ENCODE measurements at regions not wholly inside any gene's neighbourhood (a gene's known extent, or its start where the extent isn't known, plus 50 kb on each side); places are given as distances from the start of the nearest gene placed in this dataset.

DNA sequence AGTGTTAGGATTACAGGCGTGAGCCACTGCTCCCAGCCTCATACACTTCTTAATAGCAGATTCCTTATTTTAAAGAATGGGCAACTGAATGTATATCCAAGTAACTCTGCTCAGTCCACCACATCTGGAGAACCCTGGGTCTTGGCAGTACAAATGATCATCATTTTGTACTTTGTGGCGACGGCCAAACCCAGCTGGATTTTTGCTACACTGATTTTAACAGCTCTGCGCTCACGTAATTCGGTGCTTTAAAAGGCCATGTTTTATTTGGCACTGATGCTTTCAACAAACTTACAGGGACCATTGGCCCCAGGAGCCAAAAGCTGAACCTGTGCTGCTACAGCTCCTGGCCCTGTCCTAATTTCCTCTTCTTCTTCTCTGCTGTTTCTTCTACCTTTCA is 60.8 kb upstream of the PDE3B start:
- Histone ChIP-seq H3K4me1 (ENCODE audit: control insufficient read depth in 1 of 2, insufficient read depth in 2 of 2, low read length in 2 of 2) (peaks cover 0 to 9% of the 10 kb centered on the region in 2 experiments; a peak in 2 of 4 replicates), H3K27me3 (ENCODE audit: insufficient read depth, low read length) (no peaks in the 10 kb centered on the region), H2AFZ (ENCODE audit: low read depth, low read length, poor library complexity, severe bottlenecking) (no peak overlapping the region), H3K4me3 (replicated peaks in 1 of 2; ENCODE audit: low read depth in 1 of 2, low read length in 2 of 2) (no peak overlapping the region), H3K9me2 (ENCODE audit: insufficient read depth) (no peaks in the 10 kb centered on the region), H4K20me1 (ENCODE audit: insufficient read depth) (no peaks in the 10 kb centered on the region), H3K27ac (ENCODE audit: low read depth, low read length) (no peak overlapping the region), H3K36me3 (ENCODE audit: control insufficient read depth in 1 of 2, insufficient read depth in 2 of 2, low read length in 2 of 2) (no peaks in the 10 kb centered on the region), H3K79me2 (ENCODE audit: insufficient read depth, low read length) (no peaks in the 10 kb centered on the region), H3K9me3 (ENCODE audit: control insufficient read depth in 1 of 2, insufficient read depth in 1 of 2, low read depth in 1 of 2, low read length in 2 of 2) (no peaks in the 10 kb centered on the region), H3K9ac (ENCODE audit: low read length) (no peak overlapping the region), H3K4me2 (ENCODE audit: low read length) (no peak overlapping the region)
- CTCF ChIA-PET, result no interaction called here
- RAD21 ChIA-PET (ENCODE audit: low non-redundant PET in 1 of 2, low total read pairs in 2 of 2, uncharacterized antibody in 2 of 2, unreplicated experiment in 2 of 2), result no interaction called here
- intact Hi-C loops (cut with micrococcal nuclease), result no loop called here
- POLR2A ChIA-PET, result no interaction called here
- TF ChIP-seq, protein P1, sequence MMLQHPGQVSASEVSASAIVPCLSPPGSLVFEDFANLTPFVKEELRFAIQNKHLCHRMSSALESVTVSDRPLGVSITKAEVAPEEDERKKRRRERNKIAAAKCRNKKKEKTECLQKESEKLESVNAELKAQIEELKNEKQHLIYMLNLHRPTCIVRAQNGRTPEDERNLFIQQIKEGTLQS (IDR thresholded peaks at IDR 0.05), result no peak
- TF ChIP-seq SRF (IDR thresholded peaks at IDR 0.05; ENCODE audit: low read depth) (no peak), POLR2AphosphoS5 (IDR thresholded peaks at IDR 0.05; ENCODE audit: low read depth, low read length) (no peak), CBX3 (IDR thresholded peaks at IDR 0.05; ENCODE audit: low read depth) (no peak), RAD21 (IDR thresholded peaks at IDR 0.05; ENCODE audit: low read depth) (no peak), JUND (IDR thresholded peaks at IDR 0.05) (no peak)
- DNase-seq (ENCODE audit: low read depth, low spot score), result no peak
- no peak for ATAC-seq
- no TSS peak for BruUV-seq (replicated peaks)

DNA sequence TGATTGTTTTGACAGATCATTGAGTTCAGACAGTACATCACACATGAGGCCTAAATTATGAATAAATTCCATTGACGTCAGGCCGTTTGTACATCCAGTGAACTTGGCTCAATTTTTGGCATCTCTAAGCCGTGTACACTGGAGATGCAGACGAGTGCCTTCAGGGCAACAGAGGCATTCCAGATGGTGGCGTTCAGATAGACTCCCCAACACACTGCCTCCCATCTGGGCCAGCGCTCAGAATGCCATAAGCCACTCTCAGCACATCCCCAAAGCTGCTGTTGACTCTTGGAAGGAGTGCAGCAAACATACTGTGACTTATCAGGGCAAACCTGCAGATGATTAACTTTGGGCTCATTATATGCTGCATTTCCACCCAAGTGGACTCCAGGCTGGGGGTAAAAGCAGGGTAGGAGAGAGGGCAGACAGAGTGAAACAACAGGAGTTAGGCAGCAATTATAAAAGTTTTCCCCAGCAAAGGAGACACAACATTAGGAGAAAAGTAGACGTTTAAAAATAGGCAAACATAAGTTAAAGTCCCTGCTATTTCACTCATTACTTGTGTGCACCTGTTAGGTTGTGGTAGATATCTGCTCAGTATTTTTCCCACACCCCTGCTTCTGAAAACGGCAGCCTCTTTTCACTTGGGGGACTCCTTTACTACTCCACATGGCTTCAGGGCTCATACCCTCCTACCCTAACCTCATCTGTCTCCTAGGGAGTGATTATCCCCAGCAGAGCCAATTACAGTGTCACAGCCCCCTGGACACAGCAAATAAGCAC is 60.2 kb upstream of the PDE3B start:
- Histone ChIP-seq H3K4me2 (ENCODE audit: low read length) (no peak overlapping the region), H3K27me3 (ENCODE audit: insufficient read depth, low read length) (no peaks in the 10 kb centered on the region), H3K27ac (ENCODE audit: low read depth, low read length) (no peak overlapping the region), H3K9ac (ENCODE audit: low read length) (no peak overlapping the region), H3K36me3 (ENCODE audit: control insufficient read depth in 1 of 2, insufficient read depth in 2 of 2, low read length in 2 of 2) (no peaks in the 10 kb centered on the region), H3K9me2 (ENCODE audit: insufficient read depth) (no peaks in the 10 kb centered on the region), H4K20me1 (ENCODE audit: insufficient read depth) (no peaks in the 10 kb centered on the region), H3K4me1 (ENCODE audit: control insufficient read depth in 1 of 2, insufficient read depth in 2 of 2, low read length in 2 of 2) (peaks cover 0 to 7% of the 10 kb centered on the region in 2 experiments; a peak in 2 of 4 replicates), H3K4me3 (replicated peaks in 1 of 2; ENCODE audit: low read depth in 1 of 2, low read length in 2 of 2) (no peak overlapping the region), H3K79me2 (ENCODE audit: insufficient read depth, low read length) (no peaks in the 10 kb centered on the region), H2AFZ (ENCODE audit: low read depth, low read length, poor library complexity, severe bottlenecking) (no peak overlapping the region), H3K9me3 (ENCODE audit: control insufficient read depth in 1 of 2, insufficient read depth in 1 of 2, low read depth in 1 of 2, low read length in 2 of 2) (no peaks in the 10 kb centered on the region)
- BruUV-seq (replicated peaks), result no TSS peak
- DNase-seq (ENCODE audit: low read depth, low spot score) (no peak), ATAC-seq (no peak)
- intact Hi-C loops (cut with micrococcal nuclease), result no loop called here
- ChIA-PET RAD21 (ENCODE audit: low non-redundant PET in 1 of 2, low total read pairs in 2 of 2, uncharacterized antibody in 2 of 2, unreplicated experiment in 2 of 2) (no interaction called here), CTCF (no interaction called here), POLR2A (no interaction called here)
- TF ChIP-seq, protein P2, sequence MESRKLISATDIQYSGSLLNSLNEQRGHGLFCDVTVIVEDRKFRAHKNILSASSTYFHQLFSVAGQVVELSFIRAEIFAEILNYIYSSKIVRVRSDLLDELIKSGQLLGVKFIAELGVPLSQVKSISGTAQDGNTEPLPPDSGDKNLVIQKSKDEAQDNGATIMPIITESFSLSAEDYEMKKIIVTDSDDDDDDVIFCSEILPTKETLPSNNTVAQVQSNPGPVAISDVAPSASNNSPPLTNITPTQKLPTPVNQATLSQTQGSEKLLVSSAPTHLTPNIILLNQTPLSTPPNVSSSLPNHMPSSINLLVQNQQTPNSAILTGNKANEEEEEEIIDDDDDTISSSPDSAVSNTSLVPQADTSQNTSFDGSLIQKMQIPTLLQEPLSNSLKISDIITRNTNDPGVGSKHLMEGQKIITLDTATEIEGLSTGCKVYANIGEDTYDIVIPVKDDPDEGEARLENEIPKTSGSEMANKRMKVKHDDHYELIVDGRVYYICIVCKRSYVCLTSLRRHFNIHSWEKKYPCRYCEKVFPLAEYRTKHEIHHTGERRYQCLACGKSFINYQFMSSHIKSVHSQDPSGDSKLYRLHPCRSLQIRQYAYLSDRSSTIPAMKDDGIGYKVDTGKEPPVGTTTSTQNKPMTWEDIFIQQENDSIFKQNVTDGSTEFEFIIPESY (IDR thresholded peaks at IDR 0.05; ENCODE audit: extremely low read depth, insufficient replicate concordance, low read length), result no peak
- TF ChIP-seq ZFX (IDR thresholded peaks at IDR 0.05), result no peak
- TF ChIP-seq CBX3 (IDR thresholded peaks at IDR 0.05; ENCODE audit: low read depth), result no peak
- TF ChIP-seq SRF (IDR thresholded peaks at IDR 0.05; ENCODE audit: low read depth), result no peak
- TF ChIP-seq POLR2AphosphoS5 (IDR thresholded peaks at IDR 0.05; ENCODE audit: low read depth, low read length), result no peak
- TF ChIP-seq, protein P1 (IDR thresholded peaks at IDR 0.05), result no peak
- TF ChIP-seq FOSL1 (IDR thresholded peaks at IDR 0.05; ENCODE audit: low read depth), result no peak
- TF ChIP-seq, protein P3, sequence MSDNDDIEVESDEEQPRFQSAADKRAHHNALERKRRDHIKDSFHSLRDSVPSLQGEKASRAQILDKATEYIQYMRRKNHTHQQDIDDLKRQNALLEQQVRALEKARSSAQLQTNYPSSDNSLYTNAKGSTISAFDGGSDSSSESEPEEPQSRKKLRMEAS (IDR thresholded peaks at IDR 0.05), result no peak
- no peak for TF ChIP-seq ZNF274 (IDR thresholded peaks at IDR 0.05; ENCODE audit: low read depth, low read length)
- no peak for TF ChIP-seq TCF7L2 (IDR thresholded peaks at IDR 0.05; ENCODE audit: borderline replicate concordance, extremely low read depth, insufficient read depth, insufficient read length)
- no peak for TF ChIP-seq RAD21 (IDR thresholded peaks at IDR 0.05; ENCODE audit: low read depth)
- TF ChIP-seq CEBPB (IDR thresholded peaks at IDR 0.05; ENCODE audit: low read depth), result no peak
- TF ChIP-seq POLR2A (IDR thresholded peaks at IDR 0.05; ENCODE audit: borderline replicate concordance, extremely low read depth, insufficient read depth, insufficient read length), result no peak
- no peak for TF ChIP-seq SIN3A (IDR thresholded peaks at IDR 0.05; ENCODE audit: low read depth)
- no peak for TF ChIP-seq ELF1 (IDR thresholded peaks at IDR 0.05; ENCODE audit: borderline replicate concordance, low read depth)
- no peak for TF ChIP-seq EZH2phosphoT487 (IDR thresholded peaks at IDR 0.05; ENCODE audit: borderline replicate concordance)
- no peak for TF ChIP-seq EGR1 (IDR thresholded peaks at IDR 0.05; ENCODE audit: low read depth)

All from HCT116 (cell line).